ENCODE measurements at regions not wholly inside any gene's neighbourhood (a gene's known extent, or its start where the extent isn't known, plus 50 kb on each side); places are given as distances from the start of the nearest gene placed in this dataset.

GRCh38 chr4:64670647-64671046 is 261.4 kb upstream of the TECRL start:
- no peaks in the 10 kb centered on the region for H4K20me1 ChIP-seq (ENCODE audit: insufficient read depth, low read length)
- no peak overlapping the region for H3K4me2 ChIP-seq (replicated peaks; ENCODE audit: extremely low read depth, low read length, poor library complexity, severe bottlenecking)
- peaks cover 0 to 31% (median 6%) of the 10 kb centered on the region in 7 donors for H3K9me3 Mint-ChIP-seq
- H3K9me3 ChIP-seq (replicated peaks in 1 of 2; ENCODE audit: control insufficient read depth in 1 of 2, insufficient read depth in 1 of 2, low read length in 2 of 2), result peaks cover 19 to 26% of the 10 kb centered on the region in 2 donors
- no peak overlapping the region for H3K4me3 Mint-ChIP-seq
- H3K9ac ChIP-seq (ENCODE audit: insufficient read depth, low read length, poor library complexity, severe bottlenecking), result no peak overlapping the region
- no peaks in the 10 kb centered on the region for H3K4me1 ChIP-seq (ENCODE audit: control insufficient read depth in 1 of 2, insufficient read depth in 2 of 2, low read length in 2 of 2)
- H3K27me3 ChIP-seq (ENCODE audit: control insufficient read depth in 2 of 2, insufficient read depth in 2 of 2, low read length in 2 of 2), result no peaks in the 10 kb centered on the region
- no peaks in the 10 kb centered on the region for H3K4me1 Mint-ChIP-seq
- DNase-seq, result no peak
- intact Hi-C loops (cut with micrococcal nuclease), result no loop called here
- no peaks in the 10 kb centered on the region for H3K36me3 ChIP-seq (replicated peaks in 1 of 2; ENCODE audit: control insufficient read depth in 1 of 2, insufficient read depth in 2 of 2, low read length in 2 of 2)
- 95% methylated on average over 5 of the region's 6 CpGs for WGBS (ENCODE audit: insufficient coverage)
- no peaks in the 10 kb centered on the region for H3K36me3 Mint-ChIP-seq
- H3K27me3 Mint-ChIP-seq (ENCODE audit: low read depth in 3 of 3), result peaks cover 0 to 1% (median 0%) of the 10 kb centered on the region in 3 donors
- no peak overlapping the region for H3K27ac ChIP-seq (ENCODE audit: low read depth in 1 of 2, low read length in 2 of 2)
- H3K27ac Mint-ChIP-seq, result no peak overlapping the region
- H2AFZ ChIP-seq (ENCODE audit: insufficient read depth, low read depth, low read length, poor library complexity, severe bottlenecking), result no peak overlapping the region
- TF ChIP-seq CTCF (IDR thresholded peaks at IDR 0.05), result no peak
- H3K79me2 ChIP-seq (ENCODE audit: insufficient read depth, low read length), result no peaks in the 10 kb centered on the region
- no peak overlapping the region for H3K4me3 ChIP-seq (replicated peaks in 1 of 3; ENCODE audit: low read depth in 2 of 3, low read length in 3 of 3)

GRCh38 chr4:64643841-64644240 is 234.6 kb upstream of the TECRL start:
- no peak overlapping the region for H3K27ac ChIP-seq (ENCODE audit: low read depth in 1 of 2, low read length in 2 of 2)
- no peaks in the 10 kb centered on the region for H3K27me3 ChIP-seq (ENCODE audit: control insufficient read depth in 2 of 2, insufficient read depth in 2 of 2, low read length in 2 of 2)
- no peaks in the 10 kb centered on the region for H3K4me1 ChIP-seq (ENCODE audit: control insufficient read depth in 1 of 2, insufficient read depth in 2 of 2, low read length in 2 of 2)
- H3K27ac Mint-ChIP-seq, result no peak overlapping the region
- no peaks in the 10 kb centered on the region for H3K4me1 Mint-ChIP-seq
- no peaks in the 10 kb centered on the region for H3K27me3 Mint-ChIP-seq (ENCODE audit: low read depth in 3 of 3)
- H3K9ac ChIP-seq (ENCODE audit: insufficient read depth, low read length, poor library complexity, severe bottlenecking), result no peak overlapping the region
- H3K36me3 Mint-ChIP-seq, result no peaks in the 10 kb centered on the region
- no peak for DNase-seq
- H3K79me2 ChIP-seq (ENCODE audit: insufficient read depth, low read length), result no peaks in the 10 kb centered on the region
- H3K4me3 Mint-ChIP-seq, result no peak overlapping the region
- H3K36me3 ChIP-seq (replicated peaks in 1 of 2; ENCODE audit: control insufficient read depth in 1 of 2, insufficient read depth in 2 of 2, low read length in 2 of 2), result no peaks in the 10 kb centered on the region
- no CpG with 5 or more reads among the region's 3 CpGs for WGBS (ENCODE audit: insufficient coverage)
- intact Hi-C loops (cut with micrococcal nuclease), result no loop called here
- no peak overlapping the region for H2AFZ ChIP-seq (ENCODE audit: insufficient read depth, low read depth, low read length, poor library complexity, severe bottlenecking)
- H4K20me1 ChIP-seq (ENCODE audit: insufficient read depth, low read length), result no peaks in the 10 kb centered on the region
- no peaks in the 10 kb centered on the region for H3K9me3 ChIP-seq (replicated peaks in 1 of 2; ENCODE audit: control insufficient read depth in 1 of 2, insufficient read depth in 1 of 2, low read length in 2 of 2)
- no peak for TF ChIP-seq CTCF (IDR thresholded peaks at IDR 0.05)
- peaks cover 0 to 5% (median 2%) of the 10 kb centered on the region in 7 donors for H3K9me3 Mint-ChIP-seq
- H3K4me2 ChIP-seq (replicated peaks; ENCODE audit: extremely low read depth, low read length, poor library complexity, severe bottlenecking), result no peak overlapping the region
- no peak overlapping the region for H3K4me3 ChIP-seq (replicated peaks in 1 of 3; ENCODE audit: low read depth in 2 of 3, low read length in 3 of 3)

Data from CD14-positive monocyte (primary cell).